Ectodermal cell (in vitro differentiated cells): ENCODE measurements at regions not wholly inside any gene's neighbourhood (a gene's known extent, or its start where the extent isn't known, plus 50 kb on each side); places are given as distances from the start of the nearest gene placed in this dataset.
"Not testable (repeated sequence)": the region's sequence is repeated elsewhere in the genome, so short reads cannot be mapped to it uniquely, and the experiment has no call there.

Source experiments
- H3K27ac ChIP-seq: 2 replicates; pipeline ENCODE4 v1.7.0; 2013; ENCODE audit warnings: mild to moderate bottlenecking, low read depth, low read length; ENCODE audit not compliant: insufficient read depth, poor library complexity, severe bottlenecking
- H3K27me3 ChIP-seq: 2 replicates; pipeline ENCODE4 v1.7.0; 2013; ENCODE audit warnings: mild to moderate bottlenecking, low read length; ENCODE audit not compliant: insufficient read depth, control insufficient read depth, poor library complexity, severe bottlenecking
- H3K36me3 ChIP-seq: one replicate; pipeline ENCODE4 v1.7.0; 2013; ENCODE audit warnings: low read length; ENCODE audit not compliant: control insufficient read depth, insufficient read depth
- H3K4me1 ChIP-seq: one replicate; pipeline ENCODE4 v1.7.0; 2013; ENCODE audit warnings: low read length; ENCODE audit not compliant: control insufficient read depth, insufficient read depth
- H3K4me3 ChIP-seq: 2 replicates; pipeline ENCODE4 v1.7.0; 2013; ENCODE audit warnings: low read depth, low read length, control low read depth; ENCODE audit not compliant: insufficient read depth
- H3K9me3 ChIP-seq: 2 replicates; pipeline ENCODE4 v1.7.0; 2013; ENCODE audit warnings: mild to moderate bottlenecking, low read length, moderate library complexity; ENCODE audit not compliant: control insufficient read depth
- WGBS, 2 experiments: methylation state at CpG; one replicate each; pipeline ENCODE4 v1.1.7; 2013; ENCODE audit warnings: missing lambda C conversion rate in 2 of 2; 5-methylcytosine and 5-hydroxymethylcytosine counted together

- Histone ChIP-seq H3K4me1 (no peaks in the 10 kb centered on the region), H3K27me3 (no peaks in the 10 kb centered on the region), H3K4me3 (no peak overlapping the region), H3K27ac (no peak overlapping the region), H3K36me3 (no peaks in the 10 kb centered on the region), H3K9me3 (no peaks in the 10 kb centered on the region)
- WGBS, 2 experiments, result 77 to 92% methylated on average over 3 to 4 of the region's 4 CpGs
Measured at GRCh38 chr14:56063131-56063530, 55.1 kb upstream of the PELI2 start.

GRCh38 chr14:56064513-56064912 is 53.7 kb upstream of the PELI2 start:
- Histone ChIP-seq H3K9me3 (no peaks in the 10 kb centered on the region), H3K4me3 (no peak overlapping the region), H3K36me3 (no peaks in the 10 kb centered on the region), H3K27me3 (no peaks in the 10 kb centered on the region), H3K4me1 (no peaks in the 10 kb centered on the region), H3K27ac (no peak overlapping the region)
- 99 to 100% methylated on average over 1 to 4 of the region's 5 CpGs for WGBS, 2 experiments

GRCh38 chr14:56065199-56065598 is 53.0 kb upstream of the PELI2 start:
- not testable (repeated sequence) for H3K36me3 ChIP-seq, H3K27me3 ChIP-seq
- 87 to 93% methylated on average over 4 of the region's 4 CpGs for WGBS, 2 experiments

GRCh38 chr14:56065621-56066290 is 52.5 kb upstream of the PELI2 start:
- 90 to 93% methylated on average over 5 of the region's 5 CpGs for WGBS, 2 experiments
- Histone ChIP-seq H3K36me3 (no peaks in the 10 kb centered on the region), H3K4me3 (no peak overlapping the region), H3K27me3 (no peaks in the 10 kb centered on the region), H3K4me1 (no peaks in the 10 kb centered on the region), H3K9me3 (no peaks in the 10 kb centered on the region), H3K27ac (no peak overlapping the region)

More at GRCh38 chr14:56065199-56065598, 53.0 kb upstream of the PELI2 start:
- H3K27ac ChIP-seq, H3K4me3 ChIP-seq, H3K9me3 ChIP-seq, H3K4me1 ChIP-seq: not testable (repeated sequence)
